ENCODE measurements at regions not wholly inside any gene's neighbourhood (a gene's known extent, or its start where the extent isn't known, plus 50 kb on each side); places are given as distances from the start of the nearest gene placed in this dataset.
"Not testable (repeated sequence)": the region's sequence is repeated elsewhere in the genome, so short reads cannot be mapped to it uniquely, and the experiment has no call there.

- DNase-seq: no peak
These were observed 1043.8 kb upstream of the EDIL3 start for GRCh38 chr5:85428426-85428934.

DNA sequence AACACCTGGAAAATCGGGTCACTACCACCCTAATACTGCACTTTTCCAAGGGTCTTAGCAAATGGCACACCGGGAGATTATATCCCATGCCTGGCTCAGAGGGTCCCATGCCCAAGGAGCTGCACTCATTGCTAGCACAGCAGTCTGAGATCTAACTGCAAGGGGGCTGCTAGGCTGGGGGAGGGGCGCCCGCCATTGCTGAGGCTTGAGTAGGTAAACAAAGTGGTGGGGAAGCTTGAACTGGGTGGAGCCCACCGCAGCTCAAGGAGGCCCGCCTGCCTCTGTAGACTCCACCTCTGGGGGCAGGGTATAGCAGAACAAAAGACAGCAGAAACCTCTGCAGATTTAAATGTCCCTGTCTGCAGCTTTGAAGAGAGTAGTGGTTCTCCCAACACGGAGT, 1047.0 kb upstream of the EDIL3 start:
- DNase-seq: not testable (repeated sequence)

DNA sequence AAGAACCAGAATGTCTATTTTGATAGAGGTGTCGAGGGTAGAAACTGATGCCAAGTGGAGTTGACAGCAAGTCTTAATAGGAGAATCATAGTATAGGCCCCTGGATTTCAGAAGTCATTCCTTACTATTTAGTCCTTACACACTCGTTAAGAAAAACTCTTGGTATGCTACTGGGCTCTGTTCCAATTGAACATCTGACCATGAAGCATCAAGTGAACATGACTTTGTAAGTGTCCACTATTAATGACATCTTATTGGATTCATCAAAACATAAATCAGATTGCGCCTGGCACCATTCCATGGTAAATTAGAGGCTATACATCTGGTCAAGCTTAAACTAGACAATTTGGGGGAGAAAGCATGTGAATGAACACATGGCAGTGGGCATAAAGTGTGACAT, 1056.5 kb upstream of the EDIL3 start:
- no peak for DNase-seq

DNA sequence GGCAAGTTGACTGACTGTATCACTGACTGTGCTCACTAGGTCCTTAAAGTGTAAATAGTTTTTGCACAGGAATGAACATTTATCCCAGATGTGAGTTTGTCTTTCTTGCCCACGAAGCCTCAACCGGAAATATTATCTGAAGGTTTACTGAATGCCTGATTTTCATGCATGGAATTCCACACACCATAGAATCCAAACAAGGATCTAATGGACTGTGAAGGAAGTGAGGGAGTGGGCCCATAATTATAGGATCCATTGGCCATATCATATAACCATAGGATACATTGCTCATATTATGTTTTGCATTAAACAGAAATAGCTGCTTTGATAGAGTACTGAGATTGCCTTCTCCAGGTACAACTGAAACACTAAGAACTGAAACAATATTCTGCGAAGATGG, 1057.2 kb upstream of the EDIL3 start:
- no peak for DNase-seq

GRCh38 chr5:85452322-85453025, 1067.8 kb upstream of the EDIL3 start:
- DNase-seq: no peak

DNA sequence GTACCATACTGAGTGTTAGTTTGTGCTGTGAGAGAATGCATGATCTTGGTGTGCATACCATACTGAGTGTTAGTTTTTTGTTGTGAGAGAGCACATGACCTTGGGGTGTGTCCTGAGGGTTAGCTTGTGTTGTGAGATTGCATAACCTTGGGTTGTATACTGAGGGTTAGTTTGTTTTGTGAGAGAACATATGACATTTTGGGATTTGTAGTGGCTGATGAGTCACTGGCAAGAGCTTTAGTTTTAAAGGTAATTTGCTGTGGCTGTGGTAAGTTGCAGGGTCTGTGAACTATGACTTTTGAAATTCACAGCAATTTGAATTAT, 1068.3 kb upstream of the EDIL3 start:
- no peak for DNase-seq

GRCh38 chr5:85458319-85458718, 1073.6 kb upstream of the EDIL3 start:
- DNase-seq: no peak

DNA sequence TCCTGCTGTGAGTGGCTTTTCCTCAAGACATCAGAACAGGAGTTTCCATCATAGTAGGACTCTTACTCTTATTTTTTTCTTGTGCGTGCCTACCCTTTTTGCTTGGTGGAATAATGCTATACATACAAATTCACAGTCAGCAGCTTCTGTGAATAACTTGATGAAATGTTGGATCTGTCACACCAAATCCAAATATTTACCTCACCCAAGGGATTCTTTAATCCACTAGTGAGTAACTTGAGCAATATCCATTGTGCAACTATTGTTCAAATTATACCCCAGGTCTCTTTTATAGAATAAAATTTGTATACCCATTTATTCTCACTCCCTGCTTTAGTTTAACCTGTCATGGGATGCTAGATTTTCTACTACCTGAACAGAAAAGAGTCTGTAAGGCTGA, 1078.3 kb upstream of the EDIL3 start:
- DNase-seq: no peak

GRCh38 chr5:85466423-85466822, 1081.7 kb upstream of the EDIL3 start:
- DNase-seq: no peak

DNA sequence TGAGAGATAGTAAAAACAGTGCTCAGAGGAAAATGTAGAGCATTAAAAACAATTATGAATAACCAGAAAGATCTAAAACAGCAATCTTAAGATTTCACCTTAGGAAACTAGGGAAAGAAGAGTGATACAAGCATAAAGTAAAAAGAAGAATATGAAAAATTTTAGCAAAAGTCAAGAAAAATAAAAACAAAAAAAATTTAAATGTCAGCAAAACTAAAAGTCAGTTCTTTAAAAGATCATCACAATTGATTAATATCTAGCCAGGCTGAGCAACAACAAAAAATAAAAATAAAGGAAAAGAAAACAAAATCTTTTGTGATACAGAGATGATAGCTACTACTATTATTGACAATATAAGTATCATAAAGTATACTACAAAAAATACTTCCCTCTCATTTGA, 1088.1 kb upstream of the EDIL3 start:
- DNase-seq: no peak

GRCh38 chr5:85475151-85475550, 1090.5 kb upstream of the EDIL3 start:
- DNase-seq: not testable (repeated sequence)

DNA sequence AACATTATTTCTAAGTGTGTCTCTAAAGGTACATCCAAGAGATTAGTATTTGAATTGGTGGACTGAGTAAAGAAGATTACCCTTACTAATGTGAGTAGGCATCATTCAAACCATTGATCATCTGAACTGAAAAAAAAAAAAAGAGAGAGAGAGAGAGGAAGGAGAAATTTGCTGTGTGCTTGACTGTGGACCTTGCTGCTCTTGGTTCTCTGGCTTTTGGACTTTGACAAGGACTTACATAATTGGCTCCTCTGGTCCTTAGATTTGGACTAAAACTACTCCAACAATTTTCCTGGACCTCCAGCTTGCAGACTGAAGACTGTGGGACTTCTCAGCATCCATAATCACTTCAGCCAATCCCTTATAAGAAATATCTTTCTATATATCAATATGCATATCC, 1091.9 kb upstream of the EDIL3 start:
- no peak for DNase-seq

DNA sequence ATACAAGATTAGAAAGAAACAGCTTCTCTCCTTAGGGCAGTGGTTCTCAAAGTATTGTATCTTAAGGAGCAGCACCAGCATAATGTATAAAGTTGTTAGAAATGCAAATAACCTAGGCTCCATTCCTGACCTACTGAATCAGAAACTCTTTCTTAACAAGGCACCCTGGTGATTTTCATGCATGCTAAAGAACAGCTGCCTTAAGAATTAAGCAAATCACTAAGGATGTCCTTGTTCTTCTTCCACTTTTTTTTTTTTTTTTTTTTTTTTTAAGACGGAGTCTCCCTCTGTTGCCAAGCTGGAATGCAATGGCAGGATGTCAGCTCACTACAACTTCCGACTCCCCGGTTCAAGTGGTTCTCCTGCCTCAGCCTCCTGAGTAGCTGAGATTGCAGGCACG, 1095.2 kb upstream of the EDIL3 start:
- DNase-seq: no peak

DNA sequence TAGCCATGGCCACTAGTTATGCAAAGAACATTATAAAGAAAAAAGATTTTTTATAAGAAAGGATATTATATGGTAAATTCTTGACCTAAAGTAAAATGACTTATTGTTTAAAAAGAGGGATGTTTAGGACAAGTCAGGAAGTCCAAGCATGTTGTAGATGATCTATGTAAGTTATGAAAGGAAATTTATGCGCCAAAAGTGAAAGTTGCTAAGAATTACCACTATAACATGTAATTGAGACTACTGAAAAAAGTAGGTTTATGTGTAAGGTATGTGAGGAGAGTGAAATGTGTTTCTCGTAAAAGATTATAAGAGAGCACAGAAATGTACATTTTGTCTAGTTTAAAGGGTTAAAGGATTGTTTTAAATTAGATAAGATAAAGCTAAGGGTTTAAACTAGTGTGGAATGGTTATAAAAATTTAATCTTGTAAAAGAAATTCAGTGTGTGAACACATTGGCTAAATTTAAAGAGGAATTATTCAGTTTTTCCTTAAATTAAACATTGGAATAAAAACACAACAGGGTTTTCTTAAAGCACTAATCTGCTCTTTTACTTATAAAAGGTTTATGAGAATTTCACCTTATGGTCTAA, 1100.4 kb upstream of the EDIL3 start:
- no peak for DNase-seq

- no peak for DNase-seq
These were observed 1103.6 kb upstream of the EDIL3 start for GRCh38 chr5:85488295-85488694.

DNA sequence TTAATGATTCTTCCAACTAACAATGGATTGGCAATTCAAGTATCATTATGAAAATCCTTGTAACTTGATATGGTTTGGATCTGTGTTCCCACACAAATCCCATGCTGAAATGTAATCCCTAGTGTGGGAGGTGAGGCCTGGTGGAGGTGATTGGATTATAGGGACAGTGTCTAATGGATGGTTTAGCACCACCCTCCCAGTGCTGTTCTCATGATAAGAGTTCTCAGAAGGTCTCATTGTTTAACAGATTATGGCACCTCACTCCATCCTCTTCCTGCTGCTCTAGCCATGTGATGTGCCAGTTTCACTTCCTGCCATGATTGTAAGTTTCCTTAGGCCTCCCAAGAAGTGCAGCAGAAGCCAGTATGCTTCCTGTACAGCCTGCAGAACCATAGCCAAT, 1116.2 kb upstream of the EDIL3 start:
- no peak for DNase-seq

DNA sequence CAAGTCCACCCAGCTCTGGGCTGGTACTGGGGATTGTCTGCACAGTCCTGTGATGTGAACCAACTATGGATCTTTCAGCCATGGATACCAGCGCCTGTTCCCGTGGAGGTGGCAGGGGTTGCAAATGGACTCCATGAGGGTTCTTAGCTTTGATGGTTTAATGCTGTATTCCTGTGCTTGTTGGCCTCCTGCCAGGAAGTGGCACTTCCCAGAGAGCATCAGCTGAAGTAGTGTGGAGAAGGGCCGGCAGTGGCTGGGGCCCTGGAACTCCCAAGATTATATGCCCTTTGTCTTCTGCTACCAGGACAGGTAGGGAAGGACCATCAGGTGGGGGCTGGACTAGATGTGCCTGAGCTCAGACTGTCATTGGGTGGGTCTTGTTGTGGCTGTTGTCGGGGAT, 1104.8 kb upstream of the COX7C start:
- no peak for DNase-seq

GRCh38 chr5:85515588-85515987, 1102.2 kb upstream of the COX7C start:
- no peak for DNase-seq

GRCh38 chr5:85517386-85517785, 1100.4 kb upstream of the COX7C start:
- DNase-seq: no peak

- DNase-seq: no peak
These were observed 1084.2 kb upstream of the COX7C start for GRCh38 chr5:85533341-85534047.

- peak; percentile 7 for DNase-seq
These were observed 1079.4 kb upstream of the COX7C start for GRCh38 chr5:85538362-85538761.

- DNase-seq: no peak
These were observed 1072.6 kb upstream of the COX7C start for GRCh38 chr5:85545129-85545528.

DNA sequence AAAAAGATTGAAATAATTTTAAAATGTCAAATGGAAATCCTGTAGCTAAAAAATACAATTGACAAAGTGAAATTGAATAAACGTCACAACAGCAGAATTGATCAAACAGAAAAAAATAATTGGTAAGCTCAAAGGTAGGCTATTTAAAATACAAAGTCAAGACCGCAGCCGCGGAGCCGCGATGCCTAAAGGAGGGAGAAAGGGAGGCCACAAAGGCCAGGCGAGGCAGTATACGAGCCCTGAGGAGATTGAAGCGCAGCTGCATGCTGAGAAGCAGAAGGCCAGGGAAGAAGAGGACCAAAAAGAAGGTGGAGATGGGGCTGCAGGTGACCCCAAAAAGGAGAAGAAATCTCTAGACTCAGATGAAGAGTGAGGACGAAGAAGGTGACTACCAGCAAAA, 1068.5 kb upstream of the COX7C start:
- DNase-seq: no peak

DNA sequence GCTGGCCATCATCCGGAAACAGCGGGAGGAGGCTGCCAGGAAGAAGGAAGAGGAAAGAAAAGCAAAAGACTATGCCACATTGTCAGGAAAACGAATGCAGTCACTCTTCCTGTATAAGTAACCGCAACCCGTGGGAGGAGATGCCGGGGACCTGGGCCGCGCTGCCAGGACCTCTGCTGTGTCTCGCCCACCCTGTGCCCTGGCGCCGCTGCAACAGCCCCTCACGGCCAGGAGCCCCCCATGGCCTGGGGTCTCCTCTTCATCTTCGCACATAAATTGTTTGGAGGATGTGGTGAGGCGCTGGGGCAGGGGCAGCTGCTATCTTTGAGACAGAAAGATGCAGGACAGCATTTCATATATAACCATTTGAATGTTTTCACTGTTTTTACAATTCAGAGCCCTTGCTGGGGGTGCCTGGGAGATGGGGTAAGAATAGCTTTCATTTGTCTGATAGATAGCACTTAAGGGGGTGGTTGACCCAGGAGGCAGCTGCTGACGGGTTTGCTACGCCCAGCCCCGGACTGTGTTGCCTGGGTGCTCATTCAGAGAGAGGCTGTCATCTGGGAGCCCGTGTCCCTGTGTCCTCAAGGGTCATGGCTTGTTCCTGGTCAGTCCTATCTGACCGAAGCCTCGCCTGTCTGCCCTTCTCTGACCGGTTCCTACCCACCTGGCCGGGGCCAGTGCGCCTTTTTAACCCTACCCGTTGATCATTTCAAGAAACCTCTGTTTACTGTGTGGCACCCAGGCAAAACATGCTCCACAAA, 1067.7 kb upstream of the COX7C start:
- DNase-seq: no peak
